Neural progenitor cell (in vitro differentiated cells): ENCODE measurements at regions not wholly inside any gene's neighbourhood (a gene's known extent, or its start where the extent isn't known, plus 50 kb on each side); places are given as distances from the start of the nearest gene placed in this dataset.

Experiments
- DNase-seq: peaks from one replicate; pipeline ENCODE4 v3.0.0-alpha.2; 2016; ENCODE audit warnings: low spot score
- H2AFZ ChIP-seq: fragments of 200-600 bp; sonication (generic); replicated peaks from 2 replicates; pipeline ENCODE4 v1.6.1; 2016; ENCODE audit warnings: antibody characterized with exemption
- H3F3A ChIP-seq: fragments of 200-600 bp; sonication (generic); 2 replicates; pipeline ENCODE4 v1.6.1; 2016; ENCODE audit warnings: antibody characterized with exemption, low read depth
- H3K27ac ChIP-seq: fragments of 200-600 bp; sonication (generic); 2 replicates; pipeline ENCODE4 v1.5.1; 2016; ENCODE audit warnings: mild to moderate bottlenecking
- H3K27me3 ChIP-seq: fragments of 200-600 bp; sonication (generic); 2 replicates; pipeline ENCODE4 v1.6.1; 2016; ENCODE audit warnings: mild to moderate bottlenecking, moderate library complexity
- H3K36me3 ChIP-seq: fragments of 200-600 bp; sonication (generic); 2 replicates; pipeline ENCODE4 v1.5.1; 2016
- H3K4me1 ChIP-seq: fragments of 200-600 bp; sonication (generic); 2 replicates; pipeline ENCODE4 v1.6.1; 2016; ENCODE audit warnings: mixed run types
- H3K4me2 ChIP-seq: fragments of 200-600 bp; sonication (generic); 2 replicates; pipeline ENCODE4 v1.6.1; 2016
- H3K4me3 ChIP-seq: fragments of 200-600 bp; sonication (generic); 2 replicates; pipeline ENCODE4 v1.5.1; 2016
- H3K79me2 ChIP-seq: fragments of 200-600 bp; sonication (generic); 2 replicates; pipeline ENCODE4 v1.6.1; 2016; ENCODE audit warnings: low read depth
- H3K9ac ChIP-seq: fragments of 200-600 bp; sonication (generic); 2 replicates; pipeline ENCODE4 v1.6.1; 2016
- H3K9me3 ChIP-seq: fragments of 200-600 bp; sonication (generic); 2 replicates; pipeline ENCODE4 v1.5.1; 2016; ENCODE audit warnings: low read depth
- H4K20me1 ChIP-seq: fragments of 200-600 bp; sonication (generic); 2 replicates; pipeline ENCODE4 v1.6.1; 2016; ENCODE audit warnings: low read depth
- H3K27ac Mint-ChIP-seq: 3 replicates; pipeline ENCODE4 v1.8.0; 2021; ENCODE audit warnings: mixed read lengths
- H3K27me3 Mint-ChIP-seq: 2 replicates; pipeline ENCODE4 v1.8.0; 2022; ENCODE audit warnings: low read depth, mild to moderate bottlenecking, inconsistent platforms, moderate library complexity, mixed read lengths; ENCODE audit not compliant: insufficient read depth
- H3K36me3 Mint-ChIP-seq: 3 replicates; pipeline ENCODE4 v1.8.0; 2021; ENCODE audit warnings: mixed read lengths
- H3K4me1 Mint-ChIP-seq: 3 replicates; pipeline ENCODE4 v1.8.0; 2021; ENCODE audit warnings: mixed read lengths
- H3K4me3 Mint-ChIP-seq: 3 replicates; pipeline ENCODE4 v1.8.0; 2021; ENCODE audit warnings: mild to moderate bottlenecking, moderate library complexity, mixed read lengths
- H3K9me3 Mint-ChIP-seq: 3 replicates; pipeline ENCODE4 v1.8.0; 2020; ENCODE audit warnings: mixed read lengths
- CTCF ChIP-seq: fragments of 200-600 bp; sonication (generic); IDR thresholded peaks from 2 replicates; pipeline ENCODE4 v1.5.1; 2017; ENCODE audit warnings: antibody characterized with exemption, mild to moderate bottlenecking
- EZH2 ChIP-seq: fragments of 200-600 bp; sonication (generic); IDR thresholded peaks from 2 replicates; pipeline ENCODE4 v1.6.1; 2017; ENCODE audit warnings: antibody characterized with exemption, mild to moderate bottlenecking, moderate library complexity
- EZH2phosphoT487 ChIP-seq: fragments of 200-600 bp; sonication (generic); IDR thresholded peaks from 2 replicates; pipeline ENCODE4 v1.6.1; 2017; ENCODE audit warnings: antibody characterized with exemption

DNA sequence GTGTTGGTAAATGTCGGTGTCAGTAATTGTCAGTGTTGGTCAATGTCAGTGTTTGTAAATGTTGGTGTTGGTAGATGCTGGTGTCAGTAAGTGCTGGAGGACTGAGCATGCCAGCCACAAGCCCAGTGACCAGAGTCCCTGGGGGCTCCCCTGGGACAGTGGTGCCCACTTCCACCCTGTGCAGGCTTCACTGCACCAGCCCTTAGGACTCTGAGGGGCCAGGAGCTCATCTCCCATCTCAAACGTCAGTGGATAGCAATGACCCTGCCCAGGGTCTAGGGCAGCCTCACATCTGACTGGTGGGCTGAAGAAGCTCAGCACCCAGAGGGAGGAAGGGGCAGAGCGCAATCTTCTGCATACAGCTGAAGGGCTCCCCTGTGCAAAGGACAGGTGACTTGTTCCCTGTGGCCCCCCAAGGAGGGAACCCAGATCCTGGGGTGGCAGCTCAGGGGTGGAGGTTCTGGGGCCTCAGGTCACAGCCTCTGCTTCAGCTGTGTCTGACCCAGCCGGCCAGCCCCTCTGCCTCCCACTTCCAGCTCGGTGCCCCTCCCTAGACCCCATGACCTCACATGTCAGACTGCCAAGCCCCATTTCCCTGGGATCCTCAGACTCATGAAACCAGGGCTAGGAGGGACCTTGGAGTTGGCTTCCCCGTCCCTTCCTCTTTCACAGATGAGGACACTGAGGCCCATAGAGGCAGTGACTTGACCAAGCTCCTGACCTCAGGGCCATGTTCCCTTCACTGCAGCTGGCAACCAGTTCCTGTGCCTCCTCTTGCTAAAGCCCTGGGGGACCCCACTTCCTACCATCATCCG lies 138.4 kb downstream of the CRYBB2 start:
- no peak overlapping the region for H3K4me2 ChIP-seq
- H3K4me3 ChIP-seq: no peak overlapping the region
- no peaks in the 10 kb centered on the region for H3F3A ChIP-seq
- Mint-ChIP-seq H3K4me1 (no peaks in the 10 kb centered on the region), H3K4me3 (no peak overlapping the region), H3K36me3 (no peaks in the 10 kb centered on the region), H3K9me3 (no peaks in the 10 kb centered on the region), H3K27ac (no peak overlapping the region), H3K27me3 (peaks cover 5% of the 10 kb centered on the region)
- H4K20me1 ChIP-seq: peaks cover 6% of the 10 kb centered on the region
- no peak for DNase-seq
- no peaks in the 10 kb centered on the region for H3K4me1 ChIP-seq
- H3K9me3 ChIP-seq: no peaks in the 10 kb centered on the region
- H3K27me3 ChIP-seq: no peaks in the 10 kb centered on the region
- H3K79me2 ChIP-seq: no peaks in the 10 kb centered on the region
- no peak for TF ChIP-seq EZH2
- TF ChIP-seq CTCF: no peak
- TF ChIP-seq EZH2phosphoT487: no peak
- H2AFZ ChIP-seq: no peak overlapping the region
- H3K9ac ChIP-seq: no peak overlapping the region
- no peaks in the 10 kb centered on the region for H3K36me3 ChIP-seq
- no peak overlapping the region for H3K27ac ChIP-seq

GRCh38 chr22:25358421-25359170 lies 139.2 kb downstream of the CRYBB2 start:
- Histone ChIP-seq H3K27ac (no peak overlapping the region), H3K27me3 (no peaks in the 10 kb centered on the region), H3K79me2 (no peaks in the 10 kb centered on the region), H2AFZ (no peak overlapping the region), H3K4me2 (no peak overlapping the region), H3K4me1 (no peaks in the 10 kb centered on the region), H3K36me3 (no peaks in the 10 kb centered on the region), H3K4me3 (no peak overlapping the region), H4K20me1 (peaks cover 6% of the 10 kb centered on the region), H3K9me3 (no peaks in the 10 kb centered on the region), H3K9ac (no peak overlapping the region), H3F3A (no peaks in the 10 kb centered on the region)
- Mint-ChIP-seq H3K27ac (no peak overlapping the region), H3K4me1 (no peaks in the 10 kb centered on the region), H3K36me3 (no peaks in the 10 kb centered on the region), H3K9me3 (no peaks in the 10 kb centered on the region), H3K27me3 (peaks cover 7% of the 10 kb centered on the region), H3K4me3 (no peak overlapping the region)
- DNase-seq: no peak
- no peak for TF ChIP-seq CTCF
- TF ChIP-seq EZH2phosphoT487: no peak
- no peak for TF ChIP-seq EZH2

DNA sequence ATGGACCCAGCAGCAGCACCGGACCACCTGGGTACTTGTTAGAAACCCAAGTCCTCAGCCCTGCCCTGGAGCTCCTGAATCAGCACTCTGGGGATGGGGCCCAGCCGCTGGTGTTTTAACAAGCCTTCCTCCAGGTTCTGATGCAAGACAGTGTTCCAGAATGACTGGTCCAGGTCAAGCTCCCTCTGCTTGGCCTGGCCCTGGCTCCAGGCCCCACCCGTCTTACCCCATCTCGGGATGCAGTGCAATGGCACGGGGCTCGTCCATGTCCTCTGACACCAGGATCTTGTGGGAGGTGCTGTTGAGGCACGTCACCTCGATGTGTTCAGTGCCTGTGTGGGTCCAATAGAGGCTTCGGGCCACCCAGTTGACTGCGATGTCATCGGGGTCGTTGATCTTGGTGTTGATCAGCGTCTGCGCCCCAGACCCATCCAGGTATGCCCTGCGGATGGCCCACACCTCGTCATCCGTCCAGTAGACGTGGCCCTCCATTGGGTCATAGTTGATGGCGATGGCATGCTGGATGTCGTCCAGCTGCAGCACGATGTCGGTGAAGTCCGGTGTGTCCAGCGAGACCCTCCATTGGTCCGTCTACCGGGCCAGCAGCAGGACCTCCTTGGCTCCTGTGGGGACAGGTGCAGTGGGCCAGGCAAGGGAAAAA lies 140.3 kb downstream of the CRYBB2 start:
- H3F3A ChIP-seq: no peaks in the 10 kb centered on the region
- no peaks in the 10 kb centered on the region for H3K4me1 ChIP-seq
- Mint-ChIP-seq H3K9me3 (no peaks in the 10 kb centered on the region), H3K4me1 (no peaks in the 10 kb centered on the region), H3K4me3 (no peak overlapping the region), H3K27me3 (peaks cover 7% of the 10 kb centered on the region), H3K36me3 (no peaks in the 10 kb centered on the region), H3K27ac (no peak overlapping the region)
- H4K20me1 ChIP-seq: peaks cover 6% of the 10 kb centered on the region
- no peaks in the 10 kb centered on the region for H3K27me3 ChIP-seq
- DNase-seq: no peak
- no peak overlapping the region for H2AFZ ChIP-seq
- H3K27ac ChIP-seq: no peak overlapping the region
- H3K4me3 ChIP-seq: no peak overlapping the region
- no peaks in the 10 kb centered on the region for H3K9me3 ChIP-seq
- no peak overlapping the region for H3K4me2 ChIP-seq
- no peaks in the 10 kb centered on the region for H3K36me3 ChIP-seq
- TF ChIP-seq CTCF (no peak), EZH2 (no peak), EZH2phosphoT487 (no peak)
- H3K79me2 ChIP-seq: no peaks in the 10 kb centered on the region
- H3K9ac ChIP-seq: no peak overlapping the region
